Esophagus squamous epithelium (tissue), 5 donors: ENCODE measurements at regions not wholly inside any gene's neighbourhood (a gene's known extent, or its start where the extent isn't known, plus 50 kb on each side); places are given as distances from the start of the nearest gene placed in this dataset.

Experiments
- DNase-seq: peaks from one replicate; lab custom pipeline; 2025; lab: John Stamatoyannopoulos, UW
- H3K27ac ChIP-seq, 4 donors: fragments of 200-600 bp; sonication (generic); one replicate each; pipeline ENCODE4 v1.5.1; 2016 to 2019; ENCODE audit warnings: mild to moderate bottlenecking in 1 of 4
- H3K27me3 ChIP-seq, 4 donors: fragments of 200-600 bp; sonication (generic); 1 replicate in 3 of 4; 2 replicates in 1 of 4; pipeline versions ENCODE4 v1.5.1 to v1.6.0; 2017 to 2021; ENCODE audit warnings: antibody characterized with exemption in 1 of 4
- H3K36me3 ChIP-seq, 3 donors: fragments of 200-600 bp; sonication (generic); one replicate each; pipeline ENCODE4 v1.5.1; 2016 to 2019
- H3K4me1 ChIP-seq, 3 donors: fragments of 200-600 bp; sonication (generic); one replicate each; pipeline ENCODE4 v1.5.1; 2017 to 2019
- H3K4me3 ChIP-seq, 4 donors: fragments of 200-600 bp; sonication (generic); 1 replicate in 3 of 4; 2 replicates in 1 of 4; pipeline ENCODE4 v1.5.1; 2016 to 2019; ENCODE audit warnings: mild to moderate bottlenecking in 2 of 4, moderate library complexity in 1 of 4
- H3K9me3 ChIP-seq, 3 donors: fragments of 200-600 bp; sonication (generic); one replicate each; pipeline ENCODE4 v1.5.1; 2016 to 2019
- POLR2A ChIP-seq, 4 donors: fragments of 450-650 bp; IDR thresholded peaks; one replicate each; pipeline ENCODE4 v1.6.1; 2017; ENCODE audit warnings: antibody characterized with exemption in 4 of 4, mild to moderate bottlenecking in 4 of 4, moderate library complexity in 3 of 4
- WGBS, 2 donors: methylation state at CpG; one replicate each; pipeline ENCODE4 v1.1.5; 2018; 5-methylcytosine and 5-hydroxymethylcytosine counted together
- intact Hi-C: fragments of 100-400 bp; cut with DNase I; formaldehyde crosslinking; loops from one replicate; pipeline ENCODE4 v1.15.0; 2022
- TF ChIP-seq, protein P1 (sequence below), 6 experiments: fragments of 450-650 bp in 4 of 6; fragments of 200-600 bp in 2 of 6; sonication (generic) in 2 of 6; IDR thresholded peaks; one replicate each; pipeline ENCODE4 v1.5.1; 2016 to 2019; ENCODE audit warnings: antibody characterized with exemption in 6 of 6, mild to moderate bottlenecking in 4 of 6, moderate library complexity in 4 of 6
- donor health status: DM: yes; HTN: yes; CAD: no.

DNA sequence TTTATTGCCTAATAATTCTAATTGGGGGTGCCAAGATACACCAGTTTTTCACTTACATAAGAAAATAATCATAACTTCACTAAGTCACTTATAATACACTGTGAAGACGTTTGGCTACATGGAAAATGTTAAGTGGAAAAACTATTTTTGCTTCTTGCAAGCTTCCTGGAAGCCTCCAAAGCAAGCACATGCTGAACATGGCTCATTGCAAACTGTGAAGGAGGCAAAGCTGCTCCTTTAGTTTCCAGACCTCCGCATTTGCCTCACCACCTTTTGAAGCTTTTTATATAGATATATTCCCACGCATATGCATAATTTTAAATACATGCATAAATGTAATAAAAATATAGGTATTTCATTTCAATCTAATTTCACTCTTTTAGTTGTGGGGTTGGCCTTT, 285.6 kb upstream of the PRDM9 start:
- no peak for DNase-seq
- no peaks in the 10 kb centered on the region for H3K4me1 ChIP-seq
- no peaks in the 10 kb centered on the region for H3K27me3 ChIP-seq
- no peak overlapping the region for H3K27ac ChIP-seq
- no peak for TF ChIP-seq POLR2A (IDR thresholded peaks at IDR 0.05)
- TF ChIP-seq, protein P1, sequence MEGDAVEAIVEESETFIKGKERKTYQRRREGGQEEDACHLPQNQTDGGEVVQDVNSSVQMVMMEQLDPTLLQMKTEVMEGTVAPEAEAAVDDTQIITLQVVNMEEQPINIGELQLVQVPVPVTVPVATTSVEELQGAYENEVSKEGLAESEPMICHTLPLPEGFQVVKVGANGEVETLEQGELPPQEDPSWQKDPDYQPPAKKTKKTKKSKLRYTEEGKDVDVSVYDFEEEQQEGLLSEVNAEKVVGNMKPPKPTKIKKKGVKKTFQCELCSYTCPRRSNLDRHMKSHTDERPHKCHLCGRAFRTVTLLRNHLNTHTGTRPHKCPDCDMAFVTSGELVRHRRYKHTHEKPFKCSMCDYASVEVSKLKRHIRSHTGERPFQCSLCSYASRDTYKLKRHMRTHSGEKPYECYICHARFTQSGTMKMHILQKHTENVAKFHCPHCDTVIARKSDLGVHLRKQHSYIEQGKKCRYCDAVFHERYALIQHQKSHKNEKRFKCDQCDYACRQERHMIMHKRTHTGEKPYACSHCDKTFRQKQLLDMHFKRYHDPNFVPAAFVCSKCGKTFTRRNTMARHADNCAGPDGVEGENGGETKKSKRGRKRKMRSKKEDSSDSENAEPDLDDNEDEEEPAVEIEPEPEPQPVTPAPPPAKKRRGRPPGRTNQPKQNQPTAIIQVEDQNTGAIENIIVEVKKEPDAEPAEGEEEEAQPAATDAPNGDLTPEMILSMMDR (IDR thresholded peaks at IDR 0.05): no peak
- H3K9me3 ChIP-seq: no peaks in the 10 kb centered on the region
- no peak overlapping the region for H3K4me3 ChIP-seq
- H3K36me3 ChIP-seq: no peaks in the 10 kb centered on the region
- intact Hi-C loops: no loop called here
- 69% methylated on average over 3 of the region's 3 CpGs for WGBS, 2 donors

DNA sequence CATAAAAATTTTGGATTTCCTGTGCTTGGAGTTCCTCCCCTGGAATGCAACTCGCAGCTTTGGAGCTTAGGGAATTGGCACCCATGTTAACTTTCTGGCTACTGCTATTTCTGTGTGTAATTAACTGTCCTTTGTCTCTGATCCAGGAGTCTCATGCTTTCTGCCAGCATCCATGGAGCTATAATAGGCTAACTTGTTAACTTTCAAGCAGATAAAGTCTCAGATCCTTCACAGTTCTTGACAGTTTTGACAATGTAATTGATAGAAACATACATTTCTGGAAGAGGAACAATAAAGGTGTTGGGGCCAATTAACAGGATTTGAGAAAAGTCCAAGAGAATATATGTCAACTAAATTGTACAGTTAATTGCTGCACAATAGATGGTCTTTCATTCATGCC, 290.2 kb upstream of the PRDM9 start:
- Histone ChIP-seq H3K27ac (no peak overlapping the region), H3K27me3 (no peaks in the 10 kb centered on the region), H3K9me3 (no peaks in the 10 kb centered on the region), H3K36me3 (no peaks in the 10 kb centered on the region), H3K4me3 (no peak overlapping the region), H3K4me1 (no peaks in the 10 kb centered on the region)
- no peak for DNase-seq
- 13 to 80% methylated on average over 1 of the region's 1 CpG for WGBS, 2 donors
- no peak for TF ChIP-seq POLR2A (IDR thresholded peaks at IDR 0.05)
- TF ChIP-seq, protein P1 (IDR thresholded peaks at IDR 0.05): no peak
- intact Hi-C loops: no loop called here

DNA sequence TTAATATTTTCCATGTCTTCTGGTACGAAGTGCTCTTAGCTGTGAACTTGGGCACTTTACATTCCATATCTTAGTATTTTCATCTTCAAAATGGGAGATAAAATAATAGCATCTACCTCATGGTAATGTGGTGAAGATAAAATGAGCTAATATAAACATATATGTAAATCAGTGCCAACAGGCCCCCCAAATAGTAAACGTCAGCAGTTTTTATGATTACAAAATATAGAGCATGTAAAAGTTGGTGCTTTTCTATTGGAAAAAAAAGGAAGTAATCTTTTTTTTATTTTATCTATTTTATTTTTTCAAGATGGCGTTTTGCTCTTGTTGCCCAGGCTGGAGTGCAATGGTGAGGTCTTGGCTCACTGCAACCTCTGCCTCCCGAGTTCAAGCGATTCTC, 291.1 kb upstream of the PRDM9 start:
- no peak overlapping the region for H3K27ac ChIP-seq
- WGBS, 2 donors: 80 to 83% methylated on average over 5 of the region's 5 CpGs
- no peaks in the 10 kb centered on the region for H3K4me1 ChIP-seq
- H3K27me3 ChIP-seq: no peaks in the 10 kb centered on the region
- intact Hi-C loops: no loop called here
- no peaks in the 10 kb centered on the region for H3K9me3 ChIP-seq
- H3K36me3 ChIP-seq: no peaks in the 10 kb centered on the region
- no peak for DNase-seq
- TF ChIP-seq POLR2A (IDR thresholded peaks at IDR 0.05): no peak
- TF ChIP-seq, protein P1 (IDR thresholded peaks at IDR 0.05): no peak
- no peak overlapping the region for H3K4me3 ChIP-seq

DNA sequence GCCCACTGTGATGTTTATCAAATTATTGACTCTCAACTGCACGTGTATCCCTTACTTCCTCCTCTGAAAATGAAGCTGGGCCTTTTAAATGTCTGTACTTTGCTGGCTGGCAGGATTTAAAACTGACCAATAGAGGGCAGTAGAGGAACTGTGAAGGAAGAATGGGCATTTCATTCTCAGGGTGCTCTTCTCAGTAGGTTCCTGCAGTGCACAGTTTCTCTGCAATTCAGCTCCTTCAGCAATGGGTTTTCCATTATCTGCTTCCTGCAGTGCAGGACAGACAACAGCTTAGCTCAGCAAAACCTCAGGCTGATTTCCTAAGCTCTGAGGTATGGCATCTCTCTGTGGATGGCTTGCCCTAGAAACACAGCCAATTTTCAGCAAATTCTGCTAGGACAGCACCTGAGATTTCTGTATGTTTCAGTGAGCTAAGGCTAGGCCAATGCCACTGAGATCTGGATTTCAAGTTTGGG, 298.4 kb upstream of the PRDM9 start:
- H3K27ac ChIP-seq: no peak overlapping the region
- H3K36me3 ChIP-seq: no peaks in the 10 kb centered on the region
- H3K27me3 ChIP-seq: no peaks in the 10 kb centered on the region
- H3K4me1 ChIP-seq: no peaks in the 10 kb centered on the region
- H3K9me3 ChIP-seq: no peaks in the 10 kb centered on the region
- intact Hi-C loops: no loop called here
- H3K4me3 ChIP-seq: no peak overlapping the region
- TF ChIP-seq, protein P1 (IDR thresholded peaks at IDR 0.05): peak in 4 of 6 experiments; percentile 18 to 51 (median 31)
- no peak for TF ChIP-seq POLR2A (IDR thresholded peaks at IDR 0.05)
- 0% methylated on average over 1 of the region's 1 CpG for WGBS, 2 donors
- no peak for DNase-seq

DNA sequence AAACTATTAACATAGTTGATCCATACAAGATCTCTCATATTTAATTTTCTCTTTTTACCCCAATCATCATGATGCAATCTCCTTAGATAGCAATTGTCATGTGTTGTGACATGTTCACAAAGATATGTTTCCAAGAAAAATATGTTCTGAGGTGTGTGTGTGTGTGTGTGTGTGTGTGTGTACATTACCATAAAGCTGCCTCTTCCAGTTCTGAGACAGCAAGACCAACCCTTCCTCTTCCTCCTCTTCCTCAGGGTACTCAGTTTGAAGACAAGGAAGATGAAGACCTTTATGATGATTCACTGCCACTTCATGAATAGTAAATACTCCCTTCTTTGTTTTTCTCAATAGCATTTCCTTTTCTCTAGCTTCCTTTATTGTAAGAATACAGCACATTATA, 303.3 kb upstream of the PRDM9 start:
- no peaks in the 10 kb centered on the region for H3K36me3 ChIP-seq
- H3K27me3 ChIP-seq: no peaks in the 10 kb centered on the region
- H3K4me1 ChIP-seq: no peaks in the 10 kb centered on the region
- H3K27ac ChIP-seq: no peak overlapping the region
- no peaks in the 10 kb centered on the region for H3K9me3 ChIP-seq
- intact Hi-C loops: no loop called here
- TF ChIP-seq, protein P1 (IDR thresholded peaks at IDR 0.05): no peak
- TF ChIP-seq POLR2A (IDR thresholded peaks at IDR 0.05): no peak
- no peak overlapping the region for H3K4me3 ChIP-seq
- DNase-seq: no peak
